HG03159 (cell line): ENCODE measurements at regions not wholly inside any gene's neighbourhood (a gene's known extent, or its start where the extent isn't known, plus 50 kb on each side); places are given as distances from the start of the nearest gene placed in this dataset.
"Not testable (repeated sequence)": the region's sequence is repeated elsewhere in the genome, so short reads cannot be mapped to it uniquely, and the experiment has no call there.

Experiments used
- ATAC-seq: cut with Tn5 transposase; IDR thresholded peaks from one replicate; pipeline ENCODE4 v1.9.1; 2021; ENCODE audit warnings: mild to moderate bottlenecking, moderate library complexity; ENCODE audit not compliant: unreplicated experiment

DNA sequence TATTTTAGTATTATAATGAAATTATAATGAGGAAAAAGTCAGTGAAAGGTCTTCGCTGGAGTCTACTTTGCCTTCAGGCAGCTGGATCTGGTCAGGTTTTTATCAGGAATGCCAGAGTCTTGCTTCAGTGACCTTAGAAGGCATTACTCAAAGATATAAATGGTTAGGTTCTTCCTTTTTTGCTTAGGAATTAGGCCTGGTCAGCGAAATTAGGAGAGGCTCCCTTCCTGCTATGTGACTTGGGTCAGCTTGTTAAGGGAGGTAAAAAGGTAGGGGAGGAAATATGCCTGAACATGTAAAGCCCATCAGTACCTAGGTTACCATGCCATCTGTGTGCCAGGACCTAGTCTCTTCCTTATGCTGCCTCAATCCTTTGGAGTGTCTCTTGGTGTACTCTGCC is 115.1 kb downstream of the OTOR start:
- no peak for ATAC-seq

DNA sequence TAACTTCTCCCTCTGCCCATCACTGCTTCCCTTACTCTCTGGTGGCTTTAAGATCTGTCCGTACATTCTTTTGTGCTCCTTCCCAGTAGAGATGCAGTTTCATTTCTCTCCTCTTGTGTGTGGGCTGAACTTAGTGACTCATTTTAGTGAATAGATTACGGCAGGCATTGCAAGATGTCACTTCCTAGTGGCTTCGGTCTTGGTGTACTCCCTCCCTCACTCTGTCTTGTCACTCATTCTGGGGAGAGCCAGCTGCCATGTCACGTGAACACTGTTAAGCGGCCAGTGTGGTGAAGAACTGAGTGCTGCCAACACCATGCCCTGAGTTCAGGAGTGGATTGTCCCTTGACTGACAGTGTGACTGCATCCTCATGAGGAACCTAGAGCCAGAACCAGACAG is 115.9 kb downstream of the OTOR start:
- ATAC-seq = no peak

DNA sequence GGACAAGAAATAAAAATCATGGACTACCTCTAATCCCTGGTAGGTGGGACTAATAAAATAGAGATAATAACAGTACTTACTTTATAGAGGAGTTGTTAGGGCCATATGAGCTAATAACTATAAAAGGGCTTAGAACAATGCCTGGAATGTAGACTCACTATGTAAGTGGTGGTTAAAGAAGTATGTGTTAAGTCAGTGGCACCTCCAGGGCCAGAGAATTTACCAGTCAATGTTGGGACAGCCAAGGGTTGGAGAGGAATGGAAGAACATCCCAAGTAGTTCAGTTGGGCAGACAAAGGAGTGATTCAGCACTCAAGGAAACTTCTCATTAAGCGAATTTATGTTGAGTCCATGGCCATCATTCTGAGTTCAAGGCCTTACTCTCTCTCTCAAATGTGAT is 116.8 kb downstream of the OTOR start:
- no peak for ATAC-seq

DNA sequence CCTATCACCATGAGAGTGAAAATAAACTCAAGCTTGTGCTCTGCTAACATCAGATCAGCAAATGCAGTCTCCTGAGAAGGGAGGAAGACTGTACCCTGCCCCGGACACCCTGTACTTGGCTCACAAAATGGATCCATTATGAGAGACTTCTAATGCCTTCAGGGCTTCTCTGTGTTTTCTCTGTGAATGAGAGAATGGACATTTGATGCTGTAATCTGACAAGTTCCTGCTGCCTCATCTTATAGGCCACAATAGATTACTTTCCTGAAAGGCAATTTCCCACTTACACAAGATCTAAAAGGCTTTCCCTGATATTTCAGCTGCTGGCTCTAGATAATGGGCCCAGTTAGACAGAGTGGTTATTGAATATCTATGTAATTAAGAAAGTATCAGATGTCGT is 117.2 kb downstream of the OTOR start:
- ATAC-seq = no peak

DNA sequence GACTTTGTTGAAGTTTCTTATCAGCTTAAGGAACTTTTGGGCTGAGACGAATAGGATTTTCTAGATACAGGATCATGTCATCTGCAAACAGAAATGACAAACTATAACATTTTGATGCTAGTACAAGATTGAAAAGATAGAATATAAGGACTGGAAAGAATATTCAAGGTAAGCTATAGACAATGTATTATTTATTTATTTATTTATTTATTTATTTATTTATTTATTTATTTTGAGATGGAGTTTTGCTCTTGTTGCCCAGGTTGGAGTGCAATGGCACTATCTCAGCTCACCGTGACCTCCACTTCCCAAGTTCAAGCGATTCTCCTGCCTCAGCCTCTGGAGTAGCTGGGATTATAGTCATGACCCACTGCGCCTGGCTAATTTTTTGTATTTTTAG is 125.0 kb downstream of the OTOR start:
- ATAC-seq = not testable (repeated sequence)

DNA sequence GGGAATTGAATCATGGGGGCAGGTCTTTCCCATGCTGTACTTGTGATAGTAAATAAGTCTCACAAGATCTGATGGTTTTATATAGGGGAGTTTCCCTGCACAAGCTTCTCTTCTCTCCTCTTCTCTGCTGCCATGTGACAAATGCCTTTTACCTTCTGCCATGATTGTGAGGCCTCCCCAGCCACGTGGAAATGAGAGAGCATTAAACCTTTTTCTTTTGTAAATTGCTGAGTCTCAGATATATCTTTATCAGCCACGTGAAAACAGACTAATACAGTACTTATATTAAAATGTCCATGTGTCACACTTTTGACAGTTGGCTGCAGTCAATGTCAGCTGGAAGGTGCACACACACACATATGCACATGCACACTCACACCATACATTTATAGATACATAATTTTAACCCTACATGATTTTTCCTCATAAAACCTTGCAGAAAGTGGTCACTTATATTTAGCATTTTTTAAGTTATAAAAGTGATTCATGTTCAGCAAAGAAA is 128.9 kb downstream of the OTOR start:
- no peak for ATAC-seq

DNA sequence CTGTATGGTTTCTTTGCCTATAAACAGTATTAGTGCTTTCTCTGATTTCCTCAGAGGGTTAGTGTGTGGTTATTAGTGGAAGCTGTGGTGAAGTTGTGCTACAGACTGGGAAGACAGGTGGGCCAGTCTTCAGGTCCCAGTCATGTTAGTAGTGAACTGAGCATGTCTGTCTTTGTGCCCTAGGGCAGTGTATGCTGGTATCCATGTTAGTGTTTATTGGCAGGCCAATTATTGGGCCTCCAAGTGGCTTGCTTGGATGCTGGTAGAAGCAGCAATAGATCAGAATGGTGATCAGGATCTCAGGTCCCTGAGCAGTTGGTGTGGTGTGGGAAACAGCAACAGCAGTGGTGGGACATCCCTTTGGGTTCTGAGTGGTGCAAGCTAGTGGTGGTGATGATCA is 137.6 kb downstream of the OTOR start:
- no peak for ATAC-seq

DNA sequence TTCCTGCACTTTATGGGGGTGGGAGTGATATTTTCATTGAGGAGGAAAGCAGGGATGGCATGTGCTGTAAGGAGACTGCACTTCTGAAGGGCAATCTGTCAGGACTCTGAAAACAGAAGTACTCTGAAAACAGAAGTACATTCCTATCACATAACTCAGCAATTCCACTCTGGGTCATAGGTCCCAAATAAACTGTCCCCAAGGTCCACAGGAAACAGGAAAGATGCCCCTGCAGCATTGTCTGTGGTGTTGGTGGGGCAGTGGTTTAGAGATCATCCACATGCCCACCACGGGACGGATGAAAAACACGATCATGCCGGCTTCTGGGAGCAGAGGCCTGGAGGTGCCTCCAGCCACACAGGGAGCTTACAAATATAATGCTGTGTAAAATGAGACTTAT is 150.3 kb downstream of the OTOR start:
- ATAC-seq = no peak

DNA sequence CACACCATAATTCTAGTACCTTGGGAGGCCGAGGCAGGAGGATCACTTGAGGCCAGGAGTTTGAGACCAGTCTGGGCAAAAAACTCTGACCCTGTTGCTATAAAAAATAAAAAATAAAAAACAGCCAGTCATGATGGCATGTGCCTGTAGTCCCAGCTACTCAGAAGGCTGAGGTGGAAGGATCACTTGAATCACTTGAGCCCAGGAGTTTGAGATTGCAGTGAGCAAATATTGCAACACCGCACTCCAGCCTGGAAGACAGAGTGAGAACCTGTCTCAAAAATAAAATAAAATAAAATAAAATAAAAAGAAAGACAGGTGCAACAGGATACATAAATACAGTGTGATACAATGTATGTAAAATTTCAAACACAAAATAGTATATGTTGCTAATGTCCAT is 154.5 kb downstream of the OTOR start:
- no peak for ATAC-seq

DNA sequence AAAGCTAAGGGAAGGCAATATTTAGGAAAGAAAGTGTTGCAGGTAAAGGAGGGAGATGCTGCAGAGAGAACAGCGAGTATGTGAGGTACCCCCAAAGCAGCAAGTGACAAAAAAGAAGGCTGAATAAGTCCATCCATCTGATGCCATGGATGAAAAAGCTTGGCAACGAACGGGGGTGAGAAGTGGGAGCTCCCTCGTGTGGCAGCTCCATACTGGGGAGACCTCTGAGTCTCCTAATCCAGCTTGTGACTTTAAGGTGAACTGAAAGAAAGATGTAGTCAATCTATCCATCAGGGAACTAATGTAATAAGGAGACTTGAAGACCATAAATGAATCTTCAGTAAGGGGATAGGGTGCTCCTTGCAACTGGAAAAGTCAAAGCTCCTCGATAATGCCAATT is 156.6 kb downstream of the OTOR start:
- ATAC-seq = no peak

DNA sequence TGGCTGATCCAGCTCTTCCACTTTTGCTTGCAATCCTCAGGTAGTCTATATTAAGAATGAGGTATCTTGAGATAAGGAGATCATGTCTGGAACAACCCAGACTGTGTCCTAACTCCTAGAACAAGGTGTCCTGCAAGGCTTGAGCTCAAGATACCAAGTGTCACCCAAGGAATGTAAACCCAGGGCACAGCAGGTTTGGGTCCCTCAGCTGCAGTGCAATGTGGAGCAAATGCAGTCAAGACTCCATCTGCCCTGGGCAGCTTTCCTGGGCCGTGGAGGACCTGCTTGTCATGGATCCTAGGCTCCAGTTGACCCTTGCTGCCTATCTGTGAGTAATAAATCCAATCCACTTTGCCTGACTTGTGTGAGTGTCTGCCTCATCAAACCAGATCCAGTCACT is 166.1 kb downstream of the OTOR start:
- no peak for ATAC-seq

DNA sequence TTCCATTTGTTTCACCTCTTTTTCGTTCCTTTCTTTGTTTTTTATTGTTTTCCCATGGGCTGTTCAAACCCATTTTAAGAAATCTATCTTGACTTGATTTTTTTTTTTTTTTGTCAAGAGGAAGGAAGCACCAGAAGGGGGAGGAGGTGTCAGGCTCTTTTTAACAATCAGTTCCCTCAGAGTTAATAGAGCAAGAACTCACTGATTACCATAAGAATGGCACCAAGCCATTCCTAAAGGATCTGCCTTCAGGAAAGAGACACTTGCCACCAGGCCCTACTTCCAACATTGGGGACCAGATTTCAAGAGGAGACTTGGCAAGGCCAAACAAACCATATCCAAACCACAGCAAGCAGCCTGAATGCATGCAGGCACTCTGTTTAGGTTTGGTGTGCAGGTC is 168.0 kb downstream of the OTOR start:
- no peak for ATAC-seq

DNA sequence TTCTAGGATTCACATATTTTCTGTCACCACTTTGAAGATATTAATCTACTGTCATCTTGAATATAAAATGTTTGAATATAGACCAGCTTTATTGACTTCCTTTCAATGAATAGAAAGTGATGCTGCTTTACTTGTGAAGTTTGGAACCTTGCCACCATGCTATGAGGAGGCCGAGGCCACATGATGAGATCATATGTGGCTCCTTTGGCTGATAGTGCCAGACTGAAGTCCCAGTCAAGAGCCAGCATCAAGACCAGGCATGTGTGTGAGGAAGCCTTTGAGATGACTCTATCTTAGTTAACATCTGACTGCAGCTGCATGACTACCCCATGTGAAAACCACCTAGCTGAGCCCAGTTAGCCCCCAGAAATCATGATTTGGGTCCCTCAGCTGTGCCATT is 169.5 kb downstream of the OTOR start:
- ATAC-seq = no peak

DNA sequence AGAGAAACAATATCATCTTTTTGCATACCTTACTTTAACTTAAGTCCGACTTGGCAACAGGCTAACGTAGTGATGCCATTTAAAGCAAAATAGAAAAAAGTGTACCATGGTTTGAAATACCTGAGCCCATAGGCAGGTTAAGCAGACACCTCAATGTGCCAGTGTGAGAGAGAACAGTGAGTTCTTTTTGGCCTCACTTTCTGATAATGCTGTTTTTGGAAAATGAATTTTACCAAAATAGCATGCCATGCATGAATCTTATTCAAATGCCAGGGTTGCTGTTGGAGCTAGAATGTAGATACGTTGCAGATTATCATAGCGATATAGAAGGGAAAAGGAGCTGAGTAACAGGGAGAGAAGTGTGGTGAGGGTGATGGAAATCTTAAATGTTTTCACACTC is 170.2 kb downstream of the OTOR start:
- ATAC-seq = no peak

DNA sequence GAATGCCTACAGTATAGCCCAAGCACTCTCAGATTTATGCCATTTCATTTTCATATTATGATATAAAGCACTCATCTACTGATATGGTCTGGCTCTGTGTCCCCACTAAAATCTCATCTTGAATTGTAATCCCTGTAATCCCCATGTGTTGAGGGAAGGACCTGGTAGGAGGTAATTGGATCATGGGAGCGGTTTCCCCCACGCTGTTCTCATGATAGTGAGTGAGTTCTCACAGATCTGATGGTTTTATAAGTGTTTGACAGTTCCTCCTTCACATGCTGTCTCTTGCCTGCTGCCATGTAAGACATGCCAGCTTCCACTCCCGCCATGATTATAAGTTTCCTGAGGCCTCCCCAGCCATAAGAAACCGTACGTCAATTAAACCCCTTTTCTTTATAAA is 171.7 kb downstream of the OTOR start:
- no peak for ATAC-seq

DNA sequence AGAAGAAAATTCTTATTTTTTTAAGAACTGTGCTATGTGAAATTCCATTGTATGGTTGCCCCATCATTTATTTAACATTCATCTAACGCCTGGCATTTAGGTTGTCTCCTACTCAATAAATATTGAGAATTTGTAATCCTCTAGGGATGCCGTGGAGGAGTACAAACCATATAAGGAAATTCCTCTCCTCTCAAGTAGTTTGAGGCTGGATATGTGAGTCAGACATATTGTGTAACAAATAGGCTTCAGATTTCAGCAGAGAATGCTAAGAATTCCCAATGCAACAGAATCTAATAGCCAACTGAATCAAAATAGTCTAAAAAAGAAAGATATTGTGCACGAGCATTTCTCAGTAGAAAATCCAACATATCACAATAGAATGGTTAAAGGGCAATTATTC is 174.7 kb downstream of the OTOR start:
- ATAC-seq = no peak

DNA sequence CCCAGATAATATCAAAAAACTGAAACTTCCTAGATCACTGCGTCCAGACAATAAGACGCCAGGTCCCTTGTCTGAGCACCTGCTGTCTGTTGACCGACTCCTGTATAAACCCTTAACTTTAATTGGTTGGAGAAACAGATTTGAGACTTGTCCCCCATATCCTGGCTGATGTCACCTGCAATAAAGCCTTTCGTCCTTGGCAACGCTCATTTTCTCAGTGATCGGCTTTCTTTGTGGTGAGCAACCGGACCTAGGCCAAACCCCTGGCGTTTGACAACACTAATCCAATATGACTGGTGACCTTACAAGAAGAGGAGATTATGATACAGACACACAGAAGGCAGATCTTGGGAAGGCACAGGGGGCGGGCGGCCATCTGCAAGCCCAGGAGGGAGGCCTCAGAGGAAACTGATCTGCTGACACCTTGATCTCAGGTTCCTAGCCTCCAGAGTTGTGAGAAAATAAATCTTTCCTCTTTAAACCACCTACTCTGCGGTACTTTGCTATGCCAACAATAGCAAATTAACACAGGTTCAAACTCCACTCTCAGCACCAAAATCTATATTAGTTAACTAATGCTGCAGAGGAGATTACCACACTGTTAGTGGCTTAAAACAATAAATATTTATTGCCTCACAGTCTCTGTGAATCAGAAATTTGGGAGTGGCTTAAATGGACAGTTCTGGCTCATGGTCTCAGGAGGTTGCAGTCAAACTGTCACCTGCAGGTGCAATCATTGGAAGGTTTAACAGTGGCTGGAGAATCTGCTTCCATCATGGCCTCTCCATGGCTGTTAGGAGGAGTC is 178.7 kb downstream of the OTOR start:
- no peak for ATAC-seq

DNA sequence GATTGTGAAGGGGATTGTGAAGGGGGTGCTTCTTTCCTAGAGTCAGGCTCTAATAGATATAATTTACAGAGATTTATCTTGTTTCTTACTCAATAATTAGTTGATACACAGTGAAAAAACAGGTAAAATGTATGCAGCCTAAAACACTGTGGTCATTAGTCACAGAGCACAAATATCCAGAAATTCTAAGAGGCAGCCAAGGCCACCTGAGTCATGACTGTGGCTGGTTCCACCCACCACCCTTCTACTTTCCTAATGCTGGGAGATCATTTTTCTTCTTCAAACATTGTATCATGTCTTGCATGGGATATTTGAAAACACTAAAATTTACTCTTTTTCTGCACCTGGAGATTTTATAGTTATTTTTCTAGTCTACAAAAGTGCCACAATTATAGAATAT is 181.6 kb downstream of the OTOR start:
- no peak for ATAC-seq

DNA sequence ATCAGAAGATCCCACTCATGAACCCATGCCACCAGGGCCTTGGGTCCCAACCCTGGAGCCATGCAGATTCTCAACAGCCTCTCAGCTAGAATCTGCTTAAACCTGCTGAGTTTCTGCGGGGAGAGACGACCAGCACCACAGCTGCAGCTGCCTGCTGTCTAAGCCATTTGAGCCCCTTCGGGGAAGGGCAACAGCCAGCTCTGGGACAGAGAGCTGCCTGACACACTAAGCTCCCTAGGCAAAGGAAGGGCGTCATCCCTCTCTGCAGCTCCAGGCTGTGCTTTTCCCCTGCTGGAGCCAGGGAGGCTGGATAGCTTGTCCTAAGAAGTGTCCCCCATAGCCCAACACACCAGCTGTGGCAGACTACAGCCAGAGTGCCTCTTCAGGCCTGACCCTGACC is 182.5 kb downstream of the OTOR start:
- no peak for ATAC-seq

DNA sequence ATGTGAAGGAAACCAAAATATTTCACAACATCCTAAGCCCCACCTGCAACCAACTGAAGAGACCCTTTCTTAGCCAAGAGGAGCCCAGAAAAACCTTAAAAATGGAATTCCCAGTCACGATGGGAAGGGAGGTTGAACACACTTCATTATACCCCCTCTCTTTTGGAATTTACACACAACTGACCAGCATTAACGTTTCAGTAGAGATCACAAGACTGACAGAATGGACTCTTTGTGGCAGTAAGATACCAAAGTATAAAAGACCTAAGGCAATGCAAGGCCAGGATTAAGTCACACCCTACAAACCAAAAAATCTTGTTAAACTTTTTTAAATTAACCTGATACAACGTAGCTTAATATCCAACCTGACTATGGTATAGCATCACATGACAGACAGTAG is 190.9 kb downstream of the OTOR start:
- ATAC-seq = no peak

DNA sequence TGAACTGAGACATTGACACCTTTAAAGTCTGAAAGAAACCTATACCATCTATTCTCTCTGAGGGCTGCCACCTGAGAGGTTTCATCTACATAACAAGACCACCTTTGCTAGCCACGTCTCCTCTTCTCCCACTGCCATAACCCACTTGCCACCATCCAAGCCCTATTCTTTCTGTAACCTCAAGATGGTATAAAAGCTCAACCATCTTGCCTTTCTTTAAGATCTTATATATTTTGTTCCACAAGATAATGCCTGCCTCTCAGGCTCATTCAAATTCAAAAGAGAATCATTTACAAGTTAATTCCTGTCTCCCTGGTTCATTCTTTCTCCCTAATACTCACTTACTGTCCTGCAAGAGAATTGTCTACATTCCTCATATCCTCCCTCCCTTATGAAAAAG is 192.5 kb downstream of the OTOR start:
- no peak for ATAC-seq

DNA sequence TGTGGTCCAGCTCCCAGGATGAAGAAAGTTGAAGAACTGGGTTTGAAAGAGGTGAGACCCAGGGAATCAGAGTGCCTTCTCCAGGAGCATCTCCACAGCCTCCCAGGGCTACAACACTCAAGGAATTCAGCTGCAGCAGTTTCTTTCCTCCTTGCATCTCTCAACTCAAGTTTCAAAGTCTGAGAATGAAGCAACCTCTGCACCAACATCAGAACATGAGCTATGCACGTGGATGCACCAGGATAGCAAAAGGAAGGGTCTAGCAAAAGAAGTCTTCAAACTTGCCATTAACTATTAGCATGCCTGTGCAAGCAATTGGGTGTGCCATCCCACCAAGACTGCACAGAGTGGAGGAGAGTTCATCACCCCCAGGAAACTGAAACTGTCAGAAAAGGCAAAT is 193.9 kb downstream of the OTOR start:
- ATAC-seq = no peak

DNA sequence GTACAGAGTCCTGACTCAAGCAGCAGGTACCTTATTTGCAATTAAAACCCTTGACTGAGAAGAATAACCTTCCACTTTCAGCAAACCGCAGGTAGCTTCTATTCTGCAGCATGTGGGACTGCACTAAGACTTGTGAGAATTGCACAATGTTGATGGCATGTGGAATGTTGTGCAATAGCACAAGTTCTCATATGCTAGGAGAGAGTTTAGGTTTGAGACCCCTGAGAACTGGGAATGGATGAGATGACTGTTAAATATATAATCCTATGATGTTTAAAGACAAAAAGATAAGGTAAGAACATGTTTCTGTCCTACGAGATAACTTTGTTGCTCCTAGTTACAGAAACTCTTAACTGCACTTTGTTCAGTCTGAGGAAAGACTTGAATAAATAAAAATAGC is 194.6 kb downstream of the OTOR start:
- no peak for ATAC-seq
